ENCODE measurements at regions not wholly inside any gene's neighbourhood (a gene's known extent, or its start where the extent isn't known, plus 50 kb on each side); places are given as distances from the start of the nearest gene placed in this dataset. TPM values are rescaled to one million over a fixed set of nuclear protein-coding genes. Genes with fewer than 3 reads are reported as not detected.
"Not testable (repeated sequence)": the region's sequence is repeated elsewhere in the genome, so short reads cannot be mapped to it uniquely, and the experiment has no call there.

- DNase-seq (ENCODE audit: extremely low spot score in 2 of 2); H3K27me3 ChIP-seq; H3K4me1 ChIP-seq; H3K27ac ChIP-seq; intact Hi-C loops (cut with DNase I); H3K4me3 ChIP-seq; H3K9me3 ChIP-seq; H3K36me3 ChIP-seq: not testable (repeated sequence)
Observed at GRCh38 chr1:148233250-148233649, 81.2 kb upstream of the NBPF11 start.

GRCh38 chr1:148228846-148229245 is 76.8 kb upstream of the NBPF11 start:
- H3K4me3 ChIP-seq; intact Hi-C loops (cut with DNase I); H3K9me3 ChIP-seq; DNase-seq (ENCODE audit: extremely low spot score in 2 of 2); H3K27ac ChIP-seq; H3K4me1 ChIP-seq; H3K36me3 ChIP-seq; H3K27me3 ChIP-seq: not testable (repeated sequence)

- H3K4me3 ChIP-seq; H3K9me3 ChIP-seq; H3K36me3 ChIP-seq; H3K27ac ChIP-seq; H3K4me1 ChIP-seq; DNase-seq (ENCODE audit: extremely low spot score in 2 of 2); H3K27me3 ChIP-seq; intact Hi-C loops (cut with DNase I): not testable (repeated sequence)
Observed at GRCh38 chr1:148222399-148223159, 70.5 kb upstream of the NBPF11 start.

GRCh38 chr1:148221593-148221992 is 69.5 kb upstream of the NBPF11 start:
- DNase-seq (ENCODE audit: extremely low spot score in 2 of 2); H3K27ac ChIP-seq; H3K36me3 ChIP-seq; H3K4me3 ChIP-seq; H3K9me3 ChIP-seq; H3K4me1 ChIP-seq; H3K27me3 ChIP-seq; intact Hi-C loops (cut with DNase I): not testable (repeated sequence)

- DNase-seq (ENCODE audit: extremely low spot score in 2 of 2); H3K9me3 ChIP-seq; H3K4me3 ChIP-seq; intact Hi-C loops (cut with DNase I); H3K36me3 ChIP-seq; H3K27ac ChIP-seq; H3K27me3 ChIP-seq; H3K4me1 ChIP-seq: not testable (repeated sequence)
Observed at GRCh38 chr1:148219229-148219628, 67.1 kb upstream of the NBPF11 start.

- H3K27ac ChIP-seq; H3K9me3 ChIP-seq; H3K4me1 ChIP-seq; H3K4me3 ChIP-seq; H3K36me3 ChIP-seq; intact Hi-C loops (cut with DNase I); DNase-seq (ENCODE audit: extremely low spot score in 2 of 2); H3K27me3 ChIP-seq: not testable (repeated sequence)
Observed at GRCh38 chr1:148211191-148211590, 59.1 kb upstream of the NBPF11 start.

GRCh38 chr1:148210624-148211023 is 58.5 kb upstream of the NBPF11 start:
- H3K9me3 ChIP-seq; H3K27me3 ChIP-seq; intact Hi-C loops (cut with DNase I); H3K27ac ChIP-seq; H3K36me3 ChIP-seq; DNase-seq (ENCODE audit: extremely low spot score in 2 of 2); H3K4me3 ChIP-seq; H3K4me1 ChIP-seq: not testable (repeated sequence)

GRCh38 chr1:148210166-148210565 is 58.1 kb upstream of the NBPF11 start:
- intact Hi-C loops (cut with DNase I); DNase-seq (ENCODE audit: extremely low spot score in 2 of 2); H3K4me1 ChIP-seq; H3K27me3 ChIP-seq; H3K27ac ChIP-seq; H3K9me3 ChIP-seq; H3K4me3 ChIP-seq; H3K36me3 ChIP-seq: not testable (repeated sequence)

- H3K9me3 ChIP-seq; DNase-seq (ENCODE audit: extremely low spot score in 2 of 2); H3K27me3 ChIP-seq; H3K36me3 ChIP-seq; H3K27ac ChIP-seq; H3K4me1 ChIP-seq; intact Hi-C loops (cut with DNase I); H3K4me3 ChIP-seq: not testable (repeated sequence)
Observed at GRCh38 chr1:148202013-148202412, 49.9 kb upstream of the NBPF11 start.

Small RNAs in the stretch of these regions (microRNA-seq; reads per million reads assigned to microRNA genes)
- gene MIR5087 (ENCODE audit: borderline number of aligned reads, borderline replicate concordance) (not detected), gene MIR6077 (ENCODE audit: borderline number of aligned reads, borderline replicate concordance) (not detected)

Small RNAs in the stretch of these regions (small RNA-seq; reads per million reads assigned to genes)
- gene AC239809.1 = not detected
- not detected for gene MIR6077
- not detected for gene RF00019
- gene RNU1-120P = not detected
- 0.60 reads per million for gene RNU1-122P
- not detected for gene RNU1-13P
- not detected for gene RNVU1-1
- not detected for gene RNVU1-2
- gene RNVU1-3 = not detected

Data from vagina (tissue), 2 donors.